Loucy (cell line): ENCODE measurements at regions not wholly inside any gene's neighbourhood (a gene's known extent, or its start where the extent isn't known, plus 50 kb on each side); places are given as distances from the start of the nearest gene placed in this dataset.

Experiments used
- EZH2phosphoT487 ChIP-seq: fragments of 200-600 bp; IDR thresholded peaks from 2 replicates; pipeline ENCODE4 v1.6.1; 2018; ENCODE audit warnings: antibody characterized with exemption, mild to moderate bottlenecking, moderate library complexity, borderline replicate concordance
- TF ChIP-seq, protein P1 (sequence below): fragments of 200-600 bp; sonication (generic); conservative IDR thresholded peaks from 2 replicates; pipeline ENCODE4 v1.5.1; 2014; ENCODE audit warnings: mild to moderate bottlenecking, antibody characterized with exemption, low read length

DNA sequence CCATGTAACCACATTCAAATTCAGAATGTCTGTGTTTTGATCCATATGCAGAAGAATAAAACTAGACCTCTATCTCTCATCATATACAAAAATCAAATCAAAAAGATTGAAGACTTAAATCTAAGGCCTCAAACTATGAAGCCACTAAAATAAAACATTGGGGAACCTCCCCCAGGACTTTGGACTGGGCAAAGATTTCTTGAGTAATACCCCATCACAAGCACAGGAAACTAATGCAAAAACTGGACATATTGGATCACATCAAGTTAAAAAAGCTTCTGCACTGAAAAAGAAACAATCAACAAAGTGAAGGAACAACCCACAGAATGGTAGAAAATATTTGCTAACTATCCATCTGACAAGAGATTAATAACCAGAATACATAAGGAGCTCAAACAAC, 266.8 kb downstream of the EPM2A start:
- TF ChIP-seq, protein P1, sequence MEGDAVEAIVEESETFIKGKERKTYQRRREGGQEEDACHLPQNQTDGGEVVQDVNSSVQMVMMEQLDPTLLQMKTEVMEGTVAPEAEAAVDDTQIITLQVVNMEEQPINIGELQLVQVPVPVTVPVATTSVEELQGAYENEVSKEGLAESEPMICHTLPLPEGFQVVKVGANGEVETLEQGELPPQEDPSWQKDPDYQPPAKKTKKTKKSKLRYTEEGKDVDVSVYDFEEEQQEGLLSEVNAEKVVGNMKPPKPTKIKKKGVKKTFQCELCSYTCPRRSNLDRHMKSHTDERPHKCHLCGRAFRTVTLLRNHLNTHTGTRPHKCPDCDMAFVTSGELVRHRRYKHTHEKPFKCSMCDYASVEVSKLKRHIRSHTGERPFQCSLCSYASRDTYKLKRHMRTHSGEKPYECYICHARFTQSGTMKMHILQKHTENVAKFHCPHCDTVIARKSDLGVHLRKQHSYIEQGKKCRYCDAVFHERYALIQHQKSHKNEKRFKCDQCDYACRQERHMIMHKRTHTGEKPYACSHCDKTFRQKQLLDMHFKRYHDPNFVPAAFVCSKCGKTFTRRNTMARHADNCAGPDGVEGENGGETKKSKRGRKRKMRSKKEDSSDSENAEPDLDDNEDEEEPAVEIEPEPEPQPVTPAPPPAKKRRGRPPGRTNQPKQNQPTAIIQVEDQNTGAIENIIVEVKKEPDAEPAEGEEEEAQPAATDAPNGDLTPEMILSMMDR = no peak
- TF ChIP-seq EZH2phosphoT487 = no peak
